GM23338 (cell line): ENCODE measurements at regions not wholly inside any gene's neighbourhood (a gene's known extent, or its start where the extent isn't known, plus 50 kb on each side); places are given as distances from the start of the nearest gene placed in this dataset.

Experiments
- CREB1 ChIP-seq: fragments of 250-450 bp; sonication (Bioruptor Pico); IDR thresholded peaks from 2 replicates; pipeline ENCODE4 v1.5.0; 2020; ENCODE audit warnings: low read depth, mild to moderate bottlenecking, moderate library complexity
- ETS1 ChIP-seq: IDR thresholded peaks from 2 replicates; pipeline ENCODE4 v1.6.1; 2016; ENCODE audit warnings: antibody characterized with exemption
- EZH2 ChIP-seq: fragments of 200-600 bp; sonication (generic); IDR thresholded peaks from one replicate; pipeline ENCODE4 v1.8.0; 2017; ENCODE audit warnings: antibody characterized with exemption, mild to moderate bottlenecking, low read depth; ENCODE audit not compliant: unreplicated experiment
- EZH2phosphoT487 ChIP-seq: fragments of 200-600 bp; sonication (generic); IDR thresholded peaks from one replicate; pipeline ENCODE4 v1.8.1; 2018; ENCODE audit warnings: antibody characterized with exemption; ENCODE audit not compliant: unreplicated experiment
- JUNB ChIP-seq: IDR thresholded peaks from one replicate; pipeline ENCODE4 v1.6.1; 2016; ENCODE audit warnings: antibody characterized with exemption; ENCODE audit not compliant: unreplicated experiment
- NANOG ChIP-seq: IDR thresholded peaks from 2 replicates; pipeline ENCODE4 v1.6.1; 2016; ENCODE audit warnings: antibody characterized with exemption, borderline replicate concordance
- POLR2AphosphoS5 ChIP-seq: IDR thresholded peaks from 2 replicates; pipeline ENCODE4 v1.6.1; 2016; ENCODE audit warnings: antibody characterized with exemption, low read depth
- STAT1 ChIP-seq: IDR thresholded peaks from one replicate; pipeline ENCODE4 v1.6.1; 2016; ENCODE audit warnings: antibody characterized with exemption; ENCODE audit not compliant: unreplicated experiment
- TF ChIP-seq, protein P1 (sequence below), 2 experiments: fragments of 200-600 bp in 1 of 2; sonication (generic) in 1 of 2; conservative IDR thresholded peaks; 2 replicates each; pipeline versions ENCODE4 v1.5.1 to v1.6.1; 2016 to 2017; ENCODE audit warnings: antibody characterized with exemption in 2 of 2, low read depth in 2 of 2, mild to moderate bottlenecking in 2 of 2, moderate library complexity in 1 of 2
- TF ChIP-seq, protein P2 (sequence below): IDR thresholded peaks from one replicate; pipeline ENCODE4 v1.6.1; 2018; ENCODE audit warnings: antibody characterized with exemption; ENCODE audit not compliant: unreplicated experiment

DNA sequence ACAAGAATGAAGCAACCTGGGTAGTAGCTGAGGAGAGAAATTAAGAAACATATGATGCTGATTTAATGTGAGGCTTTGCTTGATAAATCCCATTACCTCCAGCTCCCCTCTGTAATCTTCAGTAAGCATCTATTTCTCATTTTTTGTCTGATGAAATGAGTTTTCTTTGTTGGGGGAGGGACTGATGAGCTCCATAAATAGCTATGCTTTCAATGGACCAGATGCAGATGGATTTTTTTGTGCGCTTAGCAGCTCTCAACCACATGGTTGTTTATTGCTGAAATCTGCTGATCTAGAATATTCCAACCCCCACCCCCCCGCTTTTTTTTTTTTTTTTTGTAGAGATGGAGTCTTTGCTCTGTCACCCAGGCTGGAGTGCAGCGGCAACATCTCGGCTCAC lies 1082.0 kb downstream of the RAPGEF2 start:
- TF ChIP-seq EZH2 (no peak), POLR2AphosphoS5 (no peak), STAT1 (no peak), NANOG (no peak), CREB1 (no peak), JUNB (no peak), EZH2phosphoT487 (no peak), ETS1 (no peak)
- TF ChIP-seq, protein P1, sequence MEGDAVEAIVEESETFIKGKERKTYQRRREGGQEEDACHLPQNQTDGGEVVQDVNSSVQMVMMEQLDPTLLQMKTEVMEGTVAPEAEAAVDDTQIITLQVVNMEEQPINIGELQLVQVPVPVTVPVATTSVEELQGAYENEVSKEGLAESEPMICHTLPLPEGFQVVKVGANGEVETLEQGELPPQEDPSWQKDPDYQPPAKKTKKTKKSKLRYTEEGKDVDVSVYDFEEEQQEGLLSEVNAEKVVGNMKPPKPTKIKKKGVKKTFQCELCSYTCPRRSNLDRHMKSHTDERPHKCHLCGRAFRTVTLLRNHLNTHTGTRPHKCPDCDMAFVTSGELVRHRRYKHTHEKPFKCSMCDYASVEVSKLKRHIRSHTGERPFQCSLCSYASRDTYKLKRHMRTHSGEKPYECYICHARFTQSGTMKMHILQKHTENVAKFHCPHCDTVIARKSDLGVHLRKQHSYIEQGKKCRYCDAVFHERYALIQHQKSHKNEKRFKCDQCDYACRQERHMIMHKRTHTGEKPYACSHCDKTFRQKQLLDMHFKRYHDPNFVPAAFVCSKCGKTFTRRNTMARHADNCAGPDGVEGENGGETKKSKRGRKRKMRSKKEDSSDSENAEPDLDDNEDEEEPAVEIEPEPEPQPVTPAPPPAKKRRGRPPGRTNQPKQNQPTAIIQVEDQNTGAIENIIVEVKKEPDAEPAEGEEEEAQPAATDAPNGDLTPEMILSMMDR (conservative IDR thresholded peaks at IDR 0.05; ENCODE audit: low read depth in 2 of 2) = no peak
- TF ChIP-seq, protein P2, sequence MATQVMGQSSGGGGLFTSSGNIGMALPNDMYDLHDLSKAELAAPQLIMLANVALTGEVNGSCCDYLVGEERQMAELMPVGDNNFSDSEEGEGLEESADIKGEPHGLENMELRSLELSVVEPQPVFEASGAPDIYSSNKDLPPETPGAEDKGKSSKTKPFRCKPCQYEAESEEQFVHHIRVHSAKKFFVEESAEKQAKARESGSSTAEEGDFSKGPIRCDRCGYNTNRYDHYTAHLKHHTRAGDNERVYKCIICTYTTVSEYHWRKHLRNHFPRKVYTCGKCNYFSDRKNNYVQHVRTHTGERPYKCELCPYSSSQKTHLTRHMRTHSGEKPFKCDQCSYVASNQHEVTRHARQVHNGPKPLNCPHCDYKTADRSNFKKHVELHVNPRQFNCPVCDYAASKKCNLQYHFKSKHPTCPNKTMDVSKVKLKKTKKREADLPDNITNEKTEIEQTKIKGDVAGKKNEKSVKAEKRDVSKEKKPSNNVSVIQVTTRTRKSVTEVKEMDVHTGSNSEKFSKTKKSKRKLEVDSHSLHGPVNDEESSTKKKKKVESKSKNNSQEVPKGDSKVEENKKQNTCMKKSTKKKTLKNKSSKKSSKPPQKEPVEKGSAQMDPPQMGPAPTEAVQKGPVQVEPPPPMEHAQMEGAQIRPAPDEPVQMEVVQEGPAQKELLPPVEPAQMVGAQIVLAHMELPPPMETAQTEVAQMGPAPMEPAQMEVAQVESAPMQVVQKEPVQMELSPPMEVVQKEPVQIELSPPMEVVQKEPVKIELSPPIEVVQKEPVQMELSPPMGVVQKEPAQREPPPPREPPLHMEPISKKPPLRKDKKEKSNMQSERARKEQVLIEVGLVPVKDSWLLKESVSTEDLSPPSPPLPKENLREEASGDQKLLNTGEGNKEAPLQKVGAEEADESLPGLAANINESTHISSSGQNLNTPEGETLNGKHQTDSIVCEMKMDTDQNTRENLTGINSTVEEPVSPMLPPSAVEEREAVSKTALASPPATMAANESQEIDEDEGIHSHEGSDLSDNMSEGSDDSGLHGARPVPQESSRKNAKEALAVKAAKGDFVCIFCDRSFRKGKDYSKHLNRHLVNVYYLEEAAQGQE = no peak
